Upper lobe of right lung (tissue), 1 donor: ENCODE measurements at regions not wholly inside any gene's neighbourhood (a gene's known extent, or its start where the extent isn't known, plus 50 kb on each side); places are given as distances from the start of the nearest gene placed in this dataset.

Experiments
- ATAC-seq: fragments of 200-7000 bp; cut with Tn5 transposase; one replicate; pipeline ENCODE4 v1.9.1; 2020; ENCODE audit warnings: mild to moderate bottlenecking, moderate library complexity
- DNase-seq: peaks from one replicate; pipeline ENCODE4 v3.0.0-alpha.2; 2020
- H3K27ac ChIP-seq: fragments of 200-600 bp; one replicate; pipeline ENCODE4 v1.8.0; 2022
- H3K27me3 ChIP-seq: fragments of 200-600 bp; one replicate; pipeline ENCODE4 v1.8.0; 2022; ENCODE audit warnings: mild to moderate bottlenecking
- H3K36me3 ChIP-seq: fragments of 200-600 bp; one replicate; pipeline ENCODE4 v1.8.0; 2022
- H3K4me1 ChIP-seq: fragments of 200-600 bp; one replicate; pipeline ENCODE4 v1.8.0; 2022
- H3K4me3 ChIP-seq: fragments of 200-600 bp; one replicate; pipeline ENCODE4 v1.8.0; 2022; ENCODE audit warnings: mild to moderate bottlenecking
- H3K9me3 ChIP-seq: fragments of 200-600 bp; one replicate; pipeline ENCODE4 v1.8.0; 2022
- intact Hi-C: fragments of 100-400 bp; cut with DNase I; formaldehyde crosslinking; loops from one replicate; pipeline ENCODE4 v1.11.0; 2022
- TF ChIP-seq, protein P1 (sequence below): fragments of 200-600 bp; IDR thresholded peaks from one replicate; pipeline ENCODE4 v1.8.0; 2022; ENCODE audit warnings: antibody characterized with exemption
- donor health status: DM: no; HTN: yes; CAD: no; lungs with severe emphysema.

DNA sequence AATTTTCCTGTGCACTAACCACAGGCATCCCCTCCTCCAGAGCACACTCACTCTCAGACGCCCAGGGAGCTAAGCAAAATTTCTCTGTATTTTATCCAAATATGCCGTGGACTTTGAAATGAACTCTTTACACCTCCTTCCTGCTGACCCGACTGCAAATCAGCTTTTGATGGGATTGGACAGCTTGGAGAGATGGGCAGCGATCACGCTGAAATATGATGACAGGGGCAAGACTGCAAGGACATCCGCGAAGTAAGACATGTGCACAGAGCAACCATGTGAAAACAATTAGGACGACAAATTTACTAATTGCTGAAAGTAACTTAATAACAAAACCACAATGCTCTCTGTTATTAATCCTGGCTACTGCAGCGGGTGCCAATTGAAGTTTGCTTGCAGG, 64.6 kb upstream of the CLDN14 start:
- intact Hi-C loops = no loop called here
- TF ChIP-seq, protein P1, sequence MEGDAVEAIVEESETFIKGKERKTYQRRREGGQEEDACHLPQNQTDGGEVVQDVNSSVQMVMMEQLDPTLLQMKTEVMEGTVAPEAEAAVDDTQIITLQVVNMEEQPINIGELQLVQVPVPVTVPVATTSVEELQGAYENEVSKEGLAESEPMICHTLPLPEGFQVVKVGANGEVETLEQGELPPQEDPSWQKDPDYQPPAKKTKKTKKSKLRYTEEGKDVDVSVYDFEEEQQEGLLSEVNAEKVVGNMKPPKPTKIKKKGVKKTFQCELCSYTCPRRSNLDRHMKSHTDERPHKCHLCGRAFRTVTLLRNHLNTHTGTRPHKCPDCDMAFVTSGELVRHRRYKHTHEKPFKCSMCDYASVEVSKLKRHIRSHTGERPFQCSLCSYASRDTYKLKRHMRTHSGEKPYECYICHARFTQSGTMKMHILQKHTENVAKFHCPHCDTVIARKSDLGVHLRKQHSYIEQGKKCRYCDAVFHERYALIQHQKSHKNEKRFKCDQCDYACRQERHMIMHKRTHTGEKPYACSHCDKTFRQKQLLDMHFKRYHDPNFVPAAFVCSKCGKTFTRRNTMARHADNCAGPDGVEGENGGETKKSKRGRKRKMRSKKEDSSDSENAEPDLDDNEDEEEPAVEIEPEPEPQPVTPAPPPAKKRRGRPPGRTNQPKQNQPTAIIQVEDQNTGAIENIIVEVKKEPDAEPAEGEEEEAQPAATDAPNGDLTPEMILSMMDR = no peak
- Histone ChIP-seq H3K27me3 (peaks cover 16% of the 10 kb centered on the region), H3K4me1 (no peaks in the 10 kb centered on the region), H3K27ac (no peak overlapping the region), H3K4me3 (no peak overlapping the region), H3K36me3 (no peaks in the 10 kb centered on the region), H3K9me3 (no peaks in the 10 kb centered on the region)
- DNase-seq (no peak), ATAC-seq (no peak)

- intact Hi-C loops = no loop called here
- ATAC-seq = no peak
- no peak overlapping the region for H3K27ac ChIP-seq
These were observed 66.0 kb upstream of the CLDN14 start for GRCh38 chr21:36545776-36546511.

GRCh38 chr21:36547464-36547863, 67.5 kb upstream of the CLDN14 start:
- Histone ChIP-seq H3K27ac (no peak overlapping the region), H3K36me3 (no peaks in the 10 kb centered on the region), H3K27me3 (peaks cover 7% of the 10 kb centered on the region), H3K4me1 (peaks cover 7% of the 10 kb centered on the region), H3K4me3 (no peak overlapping the region), H3K9me3 (no peaks in the 10 kb centered on the region)
- intact Hi-C loops = no loop called here
- ATAC-seq = no peak
- TF ChIP-seq, protein P1 = no peak
- DNase-seq = no peak

More at GRCh38 chr21:36545776-36546511, 66.0 kb upstream of the CLDN14 start:
- Histone ChIP-seq H3K27me3 (peaks cover 16% of the 10 kb centered on the region), H3K4me3 (no peak overlapping the region), H3K9me3 (no peaks in the 10 kb centered on the region), H3K36me3 (no peaks in the 10 kb centered on the region), H3K4me1 (no peaks in the 10 kb centered on the region)
- no peak for DNase-seq
- TF ChIP-seq, protein P1 = no peak

GRCh38 chr21:36548866-36549265, 68.9 kb upstream of the CLDN14 start:
- Histone ChIP-seq H3K27me3 (no peaks in the 10 kb centered on the region), H3K4me1 (peaks cover 7% of the 10 kb centered on the region), H3K4me3 (no peak overlapping the region), H3K9me3 (no peaks in the 10 kb centered on the region), H3K36me3 (no peaks in the 10 kb centered on the region), H3K27ac (no peak overlapping the region)
- intact Hi-C loops = no loop called here
- DNase-seq = no peak
- TF ChIP-seq, protein P1 = no peak
- no peak for ATAC-seq

- no peak overlapping the region for H3K27ac ChIP-seq
- no peaks in the 10 kb centered on the region for H3K27me3 ChIP-seq
- peaks cover 7% of the 10 kb centered on the region for H3K4me1 ChIP-seq
- no peak for DNase-seq
- H3K9me3 ChIP-seq = no peaks in the 10 kb centered on the region
- ATAC-seq = no peak
- TF ChIP-seq, protein P1 = no peak
- no peak overlapping the region for H3K4me3 ChIP-seq
- intact Hi-C loops = no loop called here
- H3K36me3 ChIP-seq = no peaks in the 10 kb centered on the region
These were observed 69.5 kb upstream of the CLDN14 start for GRCh38 chr21:36549470-36549869.
